GM21515 (cell line): ENCODE measurements at regions not wholly inside any gene's neighbourhood (a gene's known extent, or its start where the extent isn't known, plus 50 kb on each side); places are given as distances from the start of the nearest gene placed in this dataset.
"Not testable (repeated sequence)": the region's sequence is repeated elsewhere in the genome, so short reads cannot be mapped to it uniquely, and the experiment has no call there.

Experiments
- ATAC-seq: cut with Tn5 transposase; IDR thresholded peaks from one replicate; pipeline ENCODE4 v1.9.1; 2021; ENCODE audit not compliant: unreplicated experiment

DNA sequence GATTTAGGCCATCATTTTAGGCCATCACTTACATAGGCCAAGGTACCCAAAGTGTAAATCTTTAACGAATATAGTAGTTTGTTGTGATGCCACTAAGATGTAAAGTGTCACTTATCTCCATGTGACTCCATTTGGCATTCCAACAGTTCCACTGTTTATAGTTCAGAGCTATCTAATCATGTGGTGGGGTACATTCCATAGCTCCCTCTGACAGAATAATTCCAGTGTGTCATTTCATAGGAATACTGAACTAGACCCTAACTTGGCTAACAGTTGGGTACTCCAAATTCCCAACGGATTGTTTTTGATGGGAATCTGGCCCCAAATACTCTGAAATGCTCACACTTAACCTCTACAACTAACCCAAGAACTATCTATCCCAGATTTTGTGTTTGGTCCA lies 76.7 kb upstream of the FST start:
- no peak for ATAC-seq

DNA sequence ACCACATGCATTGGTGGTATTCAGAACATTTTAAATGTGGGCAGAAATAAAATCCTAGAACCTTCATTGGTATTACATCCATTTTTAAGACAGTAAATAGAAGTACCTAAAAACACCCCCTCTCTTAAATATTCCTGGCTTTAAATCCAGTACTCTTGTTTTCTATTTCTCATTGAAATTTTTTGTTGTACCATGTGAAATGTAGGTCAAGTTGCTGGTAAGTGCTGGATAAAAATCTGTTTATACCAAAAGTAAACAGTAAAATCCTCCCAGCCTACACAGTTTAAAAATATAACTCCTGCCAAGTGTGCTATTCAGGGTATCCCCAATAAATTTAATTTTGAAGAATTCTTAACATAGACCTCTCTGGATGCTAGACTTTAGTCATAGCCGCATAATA lies 75.0 kb upstream of the FST start:
- ATAC-seq = no peak

DNA sequence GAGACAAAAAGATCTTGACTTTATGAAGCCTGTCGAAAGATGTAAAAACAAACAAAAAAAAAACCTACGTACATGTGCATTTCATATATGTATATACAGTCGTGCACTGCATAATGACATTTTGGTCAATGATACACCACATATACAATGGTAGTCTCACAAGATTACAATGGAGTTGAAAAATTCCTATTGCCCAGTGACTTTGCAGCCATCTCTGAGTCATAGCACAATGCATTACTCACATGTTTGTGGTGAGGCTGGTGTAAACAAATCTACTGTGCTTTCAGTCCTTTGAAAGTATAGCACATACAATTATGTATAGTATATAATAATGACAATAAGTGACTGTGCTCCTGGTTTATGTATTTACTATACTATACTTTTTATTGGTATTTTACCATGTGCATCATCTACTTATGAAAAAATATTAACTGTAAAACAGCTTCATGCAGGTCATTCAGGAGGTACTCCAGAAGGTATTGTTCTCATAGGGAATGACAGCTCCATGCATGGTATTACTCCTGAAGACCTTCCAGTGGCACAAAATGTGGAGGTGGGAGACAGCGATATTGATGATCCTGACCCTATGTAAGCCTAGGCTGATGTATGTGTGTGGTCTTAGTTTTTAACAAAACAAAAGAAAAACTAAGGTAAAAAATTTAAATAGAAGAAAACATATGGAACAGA lies 73.7 kb upstream of the FST start:
- ATAC-seq = no peak

- ATAC-seq = no peak
These were observed 73.1 kb upstream of the FST start for GRCh38 chr5:53407373-53407772.

DNA sequence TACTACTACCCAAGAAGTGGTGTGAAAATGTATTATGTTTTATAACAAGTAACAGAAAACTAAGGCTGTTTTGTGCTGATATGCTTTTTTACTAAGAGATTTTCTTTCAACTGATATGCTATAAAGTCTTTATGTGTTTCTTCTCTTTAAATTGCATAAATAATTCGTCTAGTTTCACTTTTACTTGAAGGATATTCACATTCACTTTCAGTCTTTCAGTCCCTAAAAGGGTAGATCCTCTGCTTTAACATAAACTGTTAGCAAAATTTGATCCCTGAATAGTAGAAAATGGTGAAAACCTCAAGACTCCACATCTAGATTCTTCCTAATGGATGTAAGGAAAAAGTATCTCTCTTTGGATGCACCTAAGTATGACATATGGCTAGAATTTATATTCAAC lies 69.0 kb upstream of the FST start:
- no peak for ATAC-seq

GRCh38 chr5:53412499-53412898 lies 67.9 kb upstream of the FST start:
- ATAC-seq = not testable (repeated sequence)

DNA sequence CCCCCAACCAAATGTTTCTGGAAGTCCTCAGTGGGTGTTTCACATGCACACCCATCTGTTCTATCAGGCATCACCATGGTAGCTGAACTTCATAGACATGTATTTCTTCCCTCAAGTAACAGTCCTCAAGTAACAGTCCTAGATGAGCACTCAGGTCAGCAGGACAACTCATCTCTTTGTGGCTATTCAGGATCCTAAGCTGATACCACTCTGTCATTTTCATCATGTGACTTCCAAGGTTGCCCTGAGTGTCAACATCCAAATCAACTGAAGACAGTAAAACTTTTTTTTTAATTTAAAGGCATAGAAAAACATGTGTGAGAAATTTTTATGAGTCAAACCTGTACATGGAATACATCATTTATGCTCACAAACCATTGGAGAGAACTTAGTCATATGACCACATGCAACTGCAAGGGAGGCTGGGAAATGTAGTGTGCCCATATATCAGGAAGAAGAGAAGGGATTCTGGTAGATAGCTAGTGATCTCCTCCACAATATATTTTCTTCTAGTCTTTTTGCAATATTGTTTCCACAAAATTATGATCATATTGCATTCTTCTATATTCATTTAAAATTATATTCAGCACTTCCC lies 64.2 kb upstream of the FST start:
- no peak for ATAC-seq

DNA sequence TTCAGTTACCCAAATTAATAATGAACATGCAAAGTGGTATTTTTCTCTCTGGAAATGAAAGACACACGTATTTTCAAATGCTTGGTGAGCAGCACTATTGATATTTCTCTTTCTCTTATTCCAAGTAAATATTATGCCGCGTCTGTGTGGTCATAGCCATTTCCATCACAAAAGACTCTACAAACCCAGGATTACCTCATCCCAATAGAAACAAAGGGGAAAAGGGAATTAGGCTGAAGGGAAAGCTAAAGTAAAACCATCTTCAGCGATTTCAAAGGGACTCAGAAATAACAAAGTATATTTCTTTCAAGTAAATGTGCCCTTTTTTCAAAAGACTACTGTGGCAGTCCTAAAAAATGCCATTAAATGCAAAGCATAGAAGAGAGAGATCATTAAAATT lies 62.0 kb upstream of the FST start:
- no peak for ATAC-seq

- ATAC-seq = no peak
These were observed 61.4 kb upstream of the FST start for GRCh38 chr5:53418826-53419658.

DNA sequence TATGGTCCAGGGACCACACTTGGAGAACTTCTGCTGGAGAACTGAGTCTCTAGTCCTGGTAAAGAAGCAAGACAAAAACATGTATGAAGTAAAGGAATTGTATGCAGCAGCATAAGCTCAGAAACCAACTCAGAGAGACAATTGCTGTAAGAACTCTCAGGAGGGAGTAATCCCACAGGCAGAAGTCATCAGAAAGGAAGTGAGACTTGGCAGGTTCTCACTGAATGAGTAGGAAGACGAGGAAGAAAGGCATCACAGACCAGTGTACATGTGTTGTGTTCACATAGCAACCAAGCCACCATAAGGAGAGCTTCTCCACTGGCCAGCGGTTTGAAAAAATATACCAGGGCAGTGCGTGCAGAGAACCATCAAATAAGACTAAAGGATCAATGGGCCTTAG lies 57.9 kb upstream of the FST start:
- no peak for ATAC-seq

DNA sequence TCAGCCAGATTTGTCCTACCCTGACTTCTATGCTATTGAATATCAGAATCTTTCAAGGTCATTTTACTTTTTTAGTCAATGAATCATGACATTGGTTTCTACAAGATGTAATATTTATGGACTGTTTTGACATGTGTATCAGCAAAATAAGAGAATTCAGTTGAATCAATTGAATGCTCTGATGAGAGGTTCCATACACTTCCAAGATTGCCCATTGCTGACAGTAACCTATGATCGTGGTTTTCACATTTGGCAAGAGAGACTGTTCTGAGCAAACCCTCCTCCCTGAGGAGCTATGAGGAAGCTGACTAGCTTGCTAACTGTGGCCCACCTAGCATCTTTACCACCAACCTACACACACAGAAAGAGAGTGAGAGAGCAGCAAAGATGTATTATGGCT lies 56.7 kb upstream of the FST start:
- ATAC-seq = no peak

GRCh38 chr5:53424686-53425615 lies 55.5 kb upstream of the FST start:
- no peak for ATAC-seq

- ATAC-seq = no peak
These were observed 54.5 kb upstream of the FST start for GRCh38 chr5:53425687-53426511.

- ATAC-seq = no peak
These were observed 54.0 kb upstream of the FST start for GRCh38 chr5:53426512-53426830.

GRCh38 chr5:53426878-53427277 lies 53.6 kb upstream of the FST start:
- ATAC-seq = no peak

DNA sequence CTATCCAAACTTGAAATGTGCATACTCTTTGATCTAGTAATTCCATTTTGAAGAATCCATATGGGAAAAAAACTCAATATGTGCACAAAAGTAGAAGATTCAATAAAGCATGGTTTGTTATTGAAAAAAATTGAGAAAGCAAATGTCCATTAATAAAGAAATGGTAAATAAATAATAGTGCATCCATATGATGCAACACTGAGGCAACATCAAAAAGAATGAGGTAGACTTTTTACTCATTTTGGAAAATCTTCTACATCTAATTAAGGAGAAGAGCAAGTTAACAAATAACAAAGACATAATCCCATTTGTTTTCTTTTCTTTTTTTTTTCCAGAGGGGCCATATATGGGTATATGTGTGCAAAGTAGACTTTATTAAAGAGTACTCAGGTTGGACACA lies 52.5 kb upstream of the FST start:
- ATAC-seq = no peak

DNA sequence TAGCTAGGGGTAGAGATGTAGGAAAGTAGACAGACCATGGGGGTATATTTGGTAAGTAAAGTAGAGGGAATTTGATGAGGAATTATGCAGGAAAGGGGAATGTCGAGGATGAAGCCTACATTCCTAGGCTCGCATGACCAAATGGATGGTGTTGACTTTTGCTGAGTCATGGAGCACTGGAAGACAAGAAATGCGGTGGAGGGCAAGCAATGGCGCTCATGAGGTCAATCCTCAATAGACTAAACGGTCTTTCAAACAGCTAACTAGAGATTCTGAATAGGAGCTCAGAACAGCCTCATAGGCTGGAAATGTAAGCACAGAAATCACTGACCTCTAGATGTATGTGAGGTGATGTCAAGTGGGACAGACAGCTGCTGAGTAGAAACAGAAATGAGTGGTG lies 50.7 kb upstream of the FST start:
- ATAC-seq = no peak

- ATAC-seq = no peak
These were observed 49.7 kb upstream of the FST start for GRCh38 chr5:53430618-53431252.
